Thyroid gland (tissue), 4 donors: ENCODE measurements at regions not wholly inside any gene's neighbourhood (a gene's known extent, or its start where the extent isn't known, plus 50 kb on each side); places are given as distances from the start of the nearest gene placed in this dataset.

Experiments used
- DNase-seq, 2 donors: peaks; one replicate each; pipeline ENCODE4 v3.0.0-alpha.2; 2019
- H3K27ac ChIP-seq, 3 donors: fragments of 200-600 bp; sonication (generic); 1 replicate in 2 of 3; 2 replicates in 1 of 3; pipeline ENCODE4 v1.5.1; 2016 to 2019; ENCODE audit warnings: mild to moderate bottlenecking in 1 of 3, moderate library complexity in 1 of 3
- H3K27me3 ChIP-seq: fragments of 200-600 bp; sonication (generic); one replicate; pipeline ENCODE4 v1.5.1; 2019
- H3K36me3 ChIP-seq, 2 donors: fragments of 200-600 bp; sonication (generic); one replicate each; pipeline ENCODE4 v1.5.1; 2016 to 2019
- H3K4me1 ChIP-seq, 2 donors: fragments of 200-600 bp; sonication (generic); one replicate each; pipeline ENCODE4 v1.5.1; 2017 to 2019
- H3K4me3 ChIP-seq, 3 donors: fragments of 200-600 bp; sonication (generic); replicated peaks in 1 of 3; 1 replicate in 2 of 3; 2 replicates in 1 of 3; pipeline ENCODE4 v1.5.1; 2016; ENCODE audit warnings: mild to moderate bottlenecking in 1 of 3
- H3K9me3 ChIP-seq: fragments of 200-600 bp; sonication (generic); one replicate; pipeline ENCODE4 v1.5.1; 2017
- POLR2A ChIP-seq, 2 donors: fragments of 450-650 bp; IDR thresholded peaks; one replicate each; pipeline ENCODE4 v1.6.1; 2017; ENCODE audit warnings: antibody characterized with exemption in 2 of 2, mild to moderate bottlenecking in 2 of 2, moderate library complexity in 1 of 2
- WGBS, 2 donors: methylation state at CpG; one replicate each; pipeline ENCODE4 v1.1.5; 2017; 5-methylcytosine and 5-hydroxymethylcytosine counted together
- intact Hi-C: fragments of 100-400 bp; cut with DNase I; formaldehyde crosslinking; loops from one replicate; pipeline ENCODE4 v1.15.1; 2023
- TF ChIP-seq, protein P1 (sequence below), 6 experiments: fragments of 200-600 bp in 3 of 6; fragments of 450-650 bp in 3 of 6; sonication (generic) in 3 of 6; IDR thresholded peaks; one replicate each; pipeline ENCODE4 v1.5.1; 2016 to 2019; ENCODE audit warnings: antibody characterized with exemption in 6 of 6, mild to moderate bottlenecking in 2 of 6, inconsistent platforms in 1 of 6, moderate library complexity in 1 of 6

DNA sequence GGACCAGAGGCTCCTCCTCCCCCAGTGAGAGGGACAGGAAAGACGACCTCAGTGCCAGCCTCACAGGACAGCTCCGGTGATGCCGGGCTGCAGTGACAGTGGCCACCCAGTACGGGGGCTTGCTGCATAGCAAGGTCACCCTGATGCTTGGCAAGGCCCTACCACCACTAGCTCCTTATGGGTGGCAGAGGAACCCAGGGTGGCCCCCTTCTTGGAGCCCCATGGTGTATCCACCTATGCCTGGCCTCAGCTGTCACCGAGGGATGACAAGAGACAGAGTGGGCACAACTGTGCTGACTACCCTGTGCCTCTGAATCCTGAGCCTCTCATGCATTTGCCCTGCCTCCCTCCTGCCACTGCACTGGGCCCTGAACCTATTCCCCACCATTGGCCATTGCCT lies 809.2 kb downstream of the TBC1D22A start:
- Histone ChIP-seq H3K4me3 (no peak overlapping the region), H3K27ac (no peak overlapping the region), H3K27me3 (no peaks in the 10 kb centered on the region), H3K36me3 (no peaks in the 10 kb centered on the region), H3K4me1 (no peaks in the 10 kb centered on the region), H3K9me3 (no peaks in the 10 kb centered on the region)
- TF ChIP-seq, protein P1, sequence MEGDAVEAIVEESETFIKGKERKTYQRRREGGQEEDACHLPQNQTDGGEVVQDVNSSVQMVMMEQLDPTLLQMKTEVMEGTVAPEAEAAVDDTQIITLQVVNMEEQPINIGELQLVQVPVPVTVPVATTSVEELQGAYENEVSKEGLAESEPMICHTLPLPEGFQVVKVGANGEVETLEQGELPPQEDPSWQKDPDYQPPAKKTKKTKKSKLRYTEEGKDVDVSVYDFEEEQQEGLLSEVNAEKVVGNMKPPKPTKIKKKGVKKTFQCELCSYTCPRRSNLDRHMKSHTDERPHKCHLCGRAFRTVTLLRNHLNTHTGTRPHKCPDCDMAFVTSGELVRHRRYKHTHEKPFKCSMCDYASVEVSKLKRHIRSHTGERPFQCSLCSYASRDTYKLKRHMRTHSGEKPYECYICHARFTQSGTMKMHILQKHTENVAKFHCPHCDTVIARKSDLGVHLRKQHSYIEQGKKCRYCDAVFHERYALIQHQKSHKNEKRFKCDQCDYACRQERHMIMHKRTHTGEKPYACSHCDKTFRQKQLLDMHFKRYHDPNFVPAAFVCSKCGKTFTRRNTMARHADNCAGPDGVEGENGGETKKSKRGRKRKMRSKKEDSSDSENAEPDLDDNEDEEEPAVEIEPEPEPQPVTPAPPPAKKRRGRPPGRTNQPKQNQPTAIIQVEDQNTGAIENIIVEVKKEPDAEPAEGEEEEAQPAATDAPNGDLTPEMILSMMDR (IDR thresholded peaks at IDR 0.05) = no peak
- no peak for TF ChIP-seq POLR2A (IDR thresholded peaks at IDR 0.05)
- no peak for DNase-seq
- intact Hi-C loops = no loop called here
- 77 to 89% methylated on average over 5 of the region's 5 CpGs for WGBS, 2 donors

DNA sequence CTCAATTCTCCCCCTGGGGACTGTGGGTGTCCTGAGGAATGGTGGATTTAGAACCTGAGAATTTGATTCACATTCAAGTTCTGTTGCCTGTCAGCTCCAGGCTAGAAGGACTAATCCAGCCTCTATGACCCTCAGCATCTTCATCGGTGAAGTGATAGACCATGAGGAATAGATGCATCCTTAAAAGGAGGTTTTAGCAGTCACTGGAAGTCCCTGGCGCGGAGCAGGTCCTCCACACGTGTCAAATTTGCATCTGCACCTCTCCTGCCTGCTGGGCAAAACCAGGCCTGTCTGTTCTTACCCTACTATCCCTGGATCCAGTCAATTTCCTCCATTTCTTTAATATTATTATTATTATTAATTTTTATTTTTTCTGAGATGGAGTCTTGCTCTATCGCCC lies 808.4 kb downstream of the TBC1D22A start:
- TF ChIP-seq POLR2A (IDR thresholded peaks at IDR 0.05) = no peak
- TF ChIP-seq, protein P1 (IDR thresholded peaks at IDR 0.05) = no peak
- H3K9me3 ChIP-seq = no peaks in the 10 kb centered on the region
- no peak overlapping the region for H3K27ac ChIP-seq
- no peak overlapping the region for H3K4me3 ChIP-seq
- WGBS, 2 donors = 88 to 92% methylated on average over 5 of the region's 5 CpGs
- no peak for DNase-seq
- H3K4me1 ChIP-seq = no peaks in the 10 kb centered on the region
- no peaks in the 10 kb centered on the region for H3K36me3 ChIP-seq
- intact Hi-C loops = no loop called here
- no peaks in the 10 kb centered on the region for H3K27me3 ChIP-seq

DNA sequence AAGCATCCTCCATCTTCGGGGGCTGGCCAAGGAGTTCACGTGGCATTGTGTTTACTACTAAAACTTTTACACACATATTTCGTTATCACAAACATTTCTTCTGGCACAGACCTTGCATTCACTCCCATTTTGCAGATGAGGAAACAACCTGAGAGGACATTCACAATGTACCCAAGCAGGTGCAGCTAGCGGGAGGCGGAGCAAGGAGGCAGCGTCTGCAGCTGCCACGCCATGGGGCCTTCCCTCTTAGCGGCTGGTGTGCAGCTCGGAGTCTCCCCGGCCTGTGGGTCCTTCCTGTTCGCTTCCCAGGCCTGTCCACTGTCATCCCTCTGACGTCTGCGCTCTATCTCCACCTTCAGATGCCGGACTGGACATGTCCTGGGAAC lies 807.8 kb downstream of the TBC1D22A start:
- Histone ChIP-seq H3K27ac (no peak overlapping the region), H3K4me3 (no peak overlapping the region), H3K36me3 (no peaks in the 10 kb centered on the region), H3K4me1 (no peaks in the 10 kb centered on the region), H3K27me3 (no peaks in the 10 kb centered on the region), H3K9me3 (no peaks in the 10 kb centered on the region)
- intact Hi-C loops = no loop called here
- TF ChIP-seq, protein P1 (IDR thresholded peaks at IDR 0.05) = no peak
- TF ChIP-seq POLR2A (IDR thresholded peaks at IDR 0.05) = no peak
- 81 to 92% methylated on average over 14 of the region's 14 CpGs for WGBS, 2 donors
- no peak for DNase-seq

DNA sequence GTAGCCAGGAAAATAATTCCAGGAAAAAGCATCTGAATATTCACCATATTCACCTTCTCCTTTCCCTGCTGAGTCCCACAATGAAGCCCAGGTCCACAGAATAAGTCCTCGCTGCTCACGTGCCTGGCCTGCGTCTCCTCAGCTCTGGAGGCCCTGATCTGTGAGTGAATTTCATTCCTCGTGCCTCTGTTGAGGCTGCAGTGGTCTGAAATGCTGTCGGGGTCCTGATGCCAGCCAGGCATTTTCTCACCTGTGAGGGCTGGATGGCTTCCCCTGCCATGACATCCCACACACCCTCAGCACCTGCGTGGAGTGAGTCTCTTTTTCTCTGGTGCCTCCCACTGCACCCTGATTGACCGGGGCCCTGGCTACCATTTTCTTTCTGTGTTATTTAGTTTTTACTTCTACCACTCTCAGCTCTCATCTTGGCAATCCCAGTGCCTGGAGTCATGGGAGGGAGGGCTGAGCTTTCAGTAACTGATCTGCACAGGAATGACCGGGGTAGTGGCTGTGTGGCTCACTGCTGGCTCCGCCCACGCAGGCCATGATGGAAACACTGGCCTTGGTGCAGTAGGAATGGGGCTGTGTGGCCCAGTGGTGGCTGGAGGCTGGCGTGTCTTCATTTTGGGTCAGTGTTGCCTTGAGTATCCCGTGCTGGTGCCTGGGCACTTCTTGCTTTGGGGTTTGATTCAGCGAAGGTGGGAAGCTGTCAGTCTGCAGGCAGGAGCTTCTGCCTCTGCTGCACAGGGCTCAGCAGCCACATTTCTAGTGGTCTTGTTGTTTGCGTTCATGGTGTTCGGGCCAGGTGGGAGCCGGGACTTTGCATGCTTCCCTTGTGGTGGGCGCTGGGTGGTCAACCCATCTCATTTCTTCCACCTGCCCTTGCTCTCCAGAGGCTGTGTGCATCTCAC lies 807.2 kb downstream of the TBC1D22A start:
- intact Hi-C loops = no loop called here

DNA sequence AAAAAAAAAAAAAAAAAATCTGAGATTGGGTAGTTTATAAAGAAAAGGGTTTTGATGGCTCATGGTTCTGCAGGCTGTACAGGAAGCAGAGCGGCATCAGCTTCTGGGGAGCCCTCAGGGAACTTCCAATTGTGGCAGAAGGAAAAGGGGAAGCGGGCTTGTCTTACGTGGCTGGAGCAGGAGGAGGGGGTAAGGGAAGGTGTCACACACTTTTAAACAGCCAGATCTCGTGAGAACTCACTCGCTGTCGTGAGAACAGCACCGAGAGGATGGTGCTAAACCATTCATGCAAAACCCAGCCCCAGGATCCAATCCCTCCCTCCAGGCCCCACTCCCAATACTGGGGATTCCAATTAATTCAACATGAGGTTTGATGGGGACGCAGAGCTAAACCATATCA lies 806.2 kb downstream of the TBC1D22A start:
- no peak for DNase-seq
- Histone ChIP-seq H3K9me3 (no peaks in the 10 kb centered on the region), H3K4me3 (no peak overlapping the region), H3K27me3 (no peaks in the 10 kb centered on the region), H3K36me3 (no peaks in the 10 kb centered on the region), H3K27ac (no peak overlapping the region), H3K4me1 (no peaks in the 10 kb centered on the region)
- whole genome bisulfite sequencing, 2 donors = 80 to 83% methylated on average over 8 of the region's 8 CpGs
- TF ChIP-seq POLR2A (IDR thresholded peaks at IDR 0.05) = no peak
- intact Hi-C loops = no loop called here

More for the DNA sequence above, 807.2 kb downstream of the TBC1D22A start:
- DNase-seq = no peak
- no peaks in the 10 kb centered on the region for H3K36me3 ChIP-seq
- no peaks in the 10 kb centered on the region for H3K9me3 ChIP-seq
- H3K4me3 ChIP-seq = no peak overlapping the region
- H3K27me3 ChIP-seq = no peaks in the 10 kb centered on the region
- no peak overlapping the region for H3K27ac ChIP-seq
- WGBS, 2 donors = 89 to 92% methylated on average over 15 to 17 of the region's 17 CpGs
- TF ChIP-seq POLR2A (IDR thresholded peaks at IDR 0.05) = no peak
- TF ChIP-seq, protein P1 (IDR thresholded peaks at IDR 0.05) = no peak
- no peaks in the 10 kb centered on the region for H3K4me1 ChIP-seq
